NCI-H1092 (cell line): ENCODE measurements at regions not wholly inside any gene's neighbourhood (a gene's known extent, or its start where the extent isn't known, plus 50 kb on each side); places are given as distances from the start of the nearest gene placed in this dataset.
"Not testable (repeated sequence)": the region's sequence is repeated elsewhere in the genome, so short reads cannot be mapped to it uniquely, and the experiment has no call there.

Experiments
- DNase-seq: peaks from one replicate; lab custom pipeline; 2025; lab: John Stamatoyannopoulos, UW

GRCh38 chr12:127957001-127957660, 309.8 kb upstream of the TMEM132C start:
- DNase-seq, result no peak

GRCh38 chr12:127962303-127962702, 304.7 kb upstream of the TMEM132C start:
- DNase-seq, result no peak

GRCh38 chr12:127963933-127964332, 303.0 kb upstream of the TMEM132C start:
- DNase-seq, result no peak

GRCh38 chr12:127964717-127965116, 302.3 kb upstream of the TMEM132C start:
- no peak for DNase-seq

GRCh38 chr12:127966331-127966730, 300.6 kb upstream of the TMEM132C start:
- DNase-seq, result no peak

- no peak for DNase-seq
Measured at GRCh38 chr12:127970491-127970890, 296.5 kb upstream of the TMEM132C start.

GRCh38 chr12:127980585-127980984, 286.4 kb upstream of the TMEM132C start:
- DNase-seq, result no peak

GRCh38 chr12:127981875-127982274, 285.1 kb upstream of the TMEM132C start:
- no peak for DNase-seq

GRCh38 chr12:127983213-127983791, 283.7 kb upstream of the TMEM132C start:
- DNase-seq, result not testable (repeated sequence)

GRCh38 chr12:127984386-127985055, 282.4 kb upstream of the TMEM132C start:
- no peak for DNase-seq

- no peak for DNase-seq
Measured at GRCh38 chr12:127987199-127987901, 279.6 kb upstream of the TMEM132C start.

GRCh38 chr12:127991485-127991884, 275.5 kb upstream of the TMEM132C start:
- DNase-seq, result no peak

GRCh38 chr12:127998988-127999387, 268.0 kb upstream of the TMEM132C start:
- no peak for DNase-seq

GRCh38 chr12:128004383-128004938, 262.5 kb upstream of the TMEM132C start:
- DNase-seq, result no peak

GRCh38 chr12:128007250-128007649, 259.7 kb upstream of the TMEM132C start:
- no peak for DNase-seq

GRCh38 chr12:128008341-128008740, 258.6 kb upstream of the TMEM132C start:
- no peak for DNase-seq

- DNase-seq, result no peak
Measured at GRCh38 chr12:128009108-128009507, 257.9 kb upstream of the TMEM132C start.

- no peak for DNase-seq
Measured at GRCh38 chr12:128012110-128012509, 254.9 kb upstream of the TMEM132C start.

- no peak for DNase-seq
Measured at GRCh38 chr12:128015276-128015675, 251.7 kb upstream of the TMEM132C start.

- DNase-seq, result no peak
Measured at GRCh38 chr12:128018067-128018466, 248.9 kb upstream of the TMEM132C start.

GRCh38 chr12:128019996-128020544, 246.9 kb upstream of the TMEM132C start:
- DNase-seq, result no peak

GRCh38 chr12:128021561-128021960, 245.4 kb upstream of the TMEM132C start:
- DNase-seq, result no peak
